Endothelial cell of umbilical vein (primary cell): ENCODE measurements at regions not wholly inside any gene's neighbourhood (a gene's known extent, or its start where the extent isn't known, plus 50 kb on each side); places are given as distances from the start of the nearest gene placed in this dataset.

ENCODE experiments used
- BruUV-seq: library from RNA; stranded (reverse); fragments of 400-500 nt; replicated peaks from 2 replicates; lab custom pipeline; 2021; lab: Mats Ljungman, UMichigan
- CTCF ChIA-PET: fragments of 300-600, 350-600 bp; sonication (Branson Sonifier 250); formaldehyde crosslinking; loops from one replicate; lab custom pipeline; 2021; ENCODE audit warnings: antibody characterized with exemption, inconsistent platforms; lab: Charles Lee
- POLR2A ChIA-PET: fragments of 300-600, 350-600 bp; sonication (Branson Sonifier 250); formaldehyde crosslinking; loops from one replicate; lab custom pipeline; 2021; ENCODE audit warnings: antibody characterized with exemption, inconsistent platforms; lab: Charles Lee
- DNase-seq: peaks from one replicate; pipeline ENCODE4 v3.0.0-alpha.2; 2011; ENCODE audit warnings: low read depth, low spot score
- FAIRE-seq: peaks from 2 replicates; lab custom pipeline; 2011; peaks lifted over from hg19 to GRCh38; lab: Jason Lieb, UNC
- H2AFZ ChIP-seq: 2 replicates; pipeline ENCODE4 v1.6.0; 2012; ENCODE audit warnings: low read depth, low read length, control low read depth, inconsistent platforms
- H3K27ac ChIP-seq: 2 replicates; pipeline ENCODE4 v1.5.1; 2011; ENCODE audit warnings: low read depth, mild to moderate bottlenecking, control low read depth, low read length, moderate library complexity; ENCODE audit not compliant: insufficient read depth
- H3K27me3 ChIP-seq, 2 experiments: 2 replicates each; pipeline versions ENCODE4 v1.6.0 to v1.6.1; 2011; ENCODE audit warnings: low read length in 2 of 2, mixed read lengths in 1 of 2; ENCODE audit not compliant: control insufficient read depth in 2 of 2, insufficient read depth in 2 of 2
- H3K36me3 ChIP-seq, 2 experiments: 2 replicates in 1 of 2; 3 replicates in 1 of 2; pipeline ENCODE4 v1.5.1; 2011; ENCODE audit warnings: low read length in 2 of 2, mild to moderate bottlenecking in 1 of 2, moderate library complexity in 1 of 2; ENCODE audit not compliant: control insufficient read depth in 2 of 2, insufficient read depth in 2 of 2; ENCODE audit errors: extremely low read depth in 1 of 2
- H3K4me1 ChIP-seq: 3 replicates; pipeline ENCODE4 v1.5.1; 2011; ENCODE audit warnings: mild to moderate bottlenecking, low read length; ENCODE audit not compliant: control insufficient read depth, insufficient read depth; ENCODE audit errors: extremely low read depth
- H3K4me2 ChIP-seq: 2 replicates; pipeline ENCODE4 v1.6.1; 2011; ENCODE audit warnings: low read length, control low read depth, mixed read lengths; ENCODE audit not compliant: insufficient read depth
- H3K4me3 ChIP-seq, 3 experiments: fragments of 200-600 bp in 1 of 3; sonication (generic), shearing (Covaris generic) in 1 of 3; replicated peaks in 1 of 3; 2 replicates each; pipeline ENCODE4 v1.5.1; 2011 to 2016; ENCODE audit warnings: control low read depth in 3 of 3, low read length in 3 of 3, mild to moderate bottlenecking in 2 of 3, inconsistent platforms in 1 of 3, low read depth in 1 of 3, moderate library complexity in 1 of 3; ENCODE audit not compliant: insufficient read depth in 1 of 3
- H3K79me2 ChIP-seq: 2 replicates; pipeline ENCODE4 v1.6.0; 2012; ENCODE audit warnings: low read length, inconsistent platforms; ENCODE audit not compliant: control insufficient read depth, insufficient read depth
- H3K9ac ChIP-seq: replicated peaks from 2 replicates; pipeline ENCODE3; 2011; ENCODE audit warnings: low read length, control low read depth; ENCODE audit not compliant: insufficient read depth; ENCODE audit errors: extremely low read depth
- H3K9me1 ChIP-seq: replicated peaks from 3 replicates; pipeline ENCODE4 v1.6.0; 2011; ENCODE audit warnings: mild to moderate bottlenecking, low read length; ENCODE audit not compliant: control insufficient read depth, insufficient read depth; ENCODE audit errors: extremely low read depth
- H3K9me3 ChIP-seq: replicated peaks from 2 replicates; pipeline ENCODE4 v1.5.1; 2012; ENCODE audit warnings: low read length, inconsistent platforms; ENCODE audit not compliant: control insufficient read depth, insufficient read depth
- H4K20me1 ChIP-seq: replicated peaks from 2 replicates; pipeline ENCODE3; 2011; ENCODE audit warnings: mild to moderate bottlenecking, low read length; ENCODE audit not compliant: control insufficient read depth, insufficient read depth; ENCODE audit errors: extremely low read depth
- CTCF ChIP-seq, 2 donors: IDR thresholded peaks; 1 replicate in 1 of 2; 2 replicates in 1 of 2; pipeline ENCODE4 v1.5.1; 2011; ENCODE audit warnings: low read length in 2 of 2, mild to moderate bottlenecking in 2 of 2, moderate library complexity in 2 of 2, control low read depth in 1 of 2, inconsistent platforms in 1 of 2, low read depth in 1 of 2; ENCODE audit not compliant: insufficient read depth in 1 of 2; ENCODE audit errors: extremely low read depth in 1 of 2
- EZH2 ChIP-seq: IDR thresholded peaks from 2 replicates; pipeline ENCODE4 v1.6.1; 2012; ENCODE audit warnings: borderline replicate concordance, low read depth, mild to moderate bottlenecking, moderate library complexity, low read length, inconsistent platforms; ENCODE audit not compliant: severe bottlenecking
- FOS ChIP-seq: IDR thresholded peaks from 2 replicates; pipeline ENCODE4 v1.6.1; 2011; ENCODE audit warnings: mild to moderate bottlenecking, low read length, moderate library complexity, borderline replicate concordance; ENCODE audit not compliant: insufficient read depth
- GATA2 ChIP-seq: IDR thresholded peaks from 2 replicates; pipeline ENCODE4 v1.7.0; 2011; ENCODE audit warnings: low read depth, mild to moderate bottlenecking, moderate library complexity, mixed read lengths, low read length; ENCODE audit not compliant: insufficient read length, insufficient read depth
- JUN ChIP-seq: IDR thresholded peaks from 2 replicates; pipeline ENCODE4 v1.6.1; 2011; ENCODE audit warnings: borderline replicate concordance, low read depth; ENCODE audit not compliant: insufficient read length, insufficient read depth
- MAX ChIP-seq: IDR thresholded peaks from 2 replicates; pipeline ENCODE4 v1.6.1; 2011; ENCODE audit not compliant: insufficient read depth, insufficient read length
- MYC ChIP-seq: IDR thresholded peaks from one replicate; pipeline ENCODE4 v1.6.1; 2011; ENCODE audit warnings: mild to moderate bottlenecking, low read depth, low read length
- POLR2A ChIP-seq: IDR thresholded peaks from 2 replicates; pipeline ENCODE4 v1.6.1; 2012; ENCODE audit warnings: low read depth, mild to moderate bottlenecking, control low read depth, low read length
- POLR2AphosphoS5 ChIP-seq: IDR thresholded peaks from 2 replicates; pipeline ENCODE4 v1.6.1; 2012; ENCODE audit warnings: low read depth, mild to moderate bottlenecking, control low read depth, low read length, moderate library complexity; ENCODE audit not compliant: insufficient read depth
- dilution Hi-C: fragments of 300-500 bp; cut with MboI; formaldehyde crosslinking; loops from one replicate; pipeline ENCODE4 v1.15.0; 2019; ENCODE audit warnings: low sequenced_read_pairs; ENCODE audit not compliant: extremely low pct_ligation_motif_present
- intact Hi-C: fragments of 100-400 bp; cut with micrococcal nuclease; formaldehyde crosslinking; loops from one replicate; pipeline ENCODE4 v1.10.0; 2022

- Histone ChIP-seq H3K4me3 (no peak overlapping the region), H3K9ac (no peak overlapping the region), H3K79me2 (no peaks in the 10 kb centered on the region), H3K9me1 (no peaks in the 10 kb centered on the region), H3K27ac (no peak overlapping the region), H3K4me2 (no peak overlapping the region), H3K27me3 (no peaks in the 10 kb centered on the region), H2AFZ (no peak overlapping the region), H3K36me3 (peaks cover 0 to 3% of the 10 kb centered on the region in 2 experiments), H4K20me1 (no peaks in the 10 kb centered on the region), H3K9me3 (no peaks in the 10 kb centered on the region), H3K4me1 (no peaks in the 10 kb centered on the region)
- BruUV-seq, result no TSS peak
- intact Hi-C loops (no loop called here), dilution Hi-C loops (no loop called here)
- ChIA-PET POLR2A (no interaction called here), CTCF (no interaction called here)
- no peak for DNase-seq
- TF ChIP-seq EZH2 (no peak), MAX (no peak), GATA2 (no peak), JUN (no peak), POLR2AphosphoS5 (no peak), FOS (no peak), POLR2A (no peak), CTCF (IDR thresholded peaks at IDR 0.05; ENCODE audit: extremely low read depth in 1 of 2, insufficient read depth in 1 of 2, low read depth in 1 of 2, low read length in 2 of 2) (no peak), MYC (no peak)
- FAIRE-seq, result no peak
Observed at GRCh38 chr4:123093236-123093635, 170.8 kb upstream of the NUDT6 start.
